HepG2 (cell line): ENCODE measurements at regions not wholly inside any gene's neighbourhood (a gene's known extent, or its start where the extent isn't known, plus 50 kb on each side); places are given as distances from the start of the nearest gene placed in this dataset.

Experiments used
- ATAC-seq: fragments of 200-7000 bp; cut with Tn5 transposase; 3 replicates; pipeline ENCODE4 v1.9.1; 2020; ENCODE audit warnings: mild to moderate bottlenecking, moderate library complexity
- BruUV-seq: library from RNA; stranded (reverse); fragments of 400-500 nt; replicated peaks from 2 replicates; lab custom pipeline; 2021; lab: Mats Ljungman, UMichigan
- CTCF ChIA-PET: fragments of 300-600 bp; formaldehyde crosslinking; extraction: SDS; loops from one replicate; lab custom pipeline; 2021; ENCODE audit warnings: low total read pairs, inconsistent platforms, low intra/inter-chr PET ratio; lab: Yijun Ruan, JAX
- POLR2A ChIA-PET: fragments of 350-600 bp; sonication (Branson Sonifier 250); formaldehyde crosslinking; loops from one replicate; lab custom pipeline; 2020; ENCODE audit warnings: antibody characterized with exemption, inconsistent platforms; lab: Yijun Ruan, JAX
- DNase-seq: peaks from one replicate; pipeline ENCODE4 v3.0.0-alpha.2; 2015; ENCODE audit warnings: low spot score
- FAIRE-seq: peaks from 3 replicates; lab custom pipeline; 2011; peaks lifted over from hg19 to GRCh38; lab: Jason Lieb, UNC
- H2AFZ ChIP-seq: one replicate; pipeline ENCODE4 v1.6.1; 2011; ENCODE audit warnings: low read length, inconsistent platforms
- H3K27ac ChIP-seq: fragments of 300-600 bp; 3 replicates; pipeline ENCODE4 v1.8.0; 2011; ENCODE audit warnings: mixed run types, mild to moderate bottlenecking, mixed read lengths, low read length, inconsistent platforms; ENCODE audit not compliant: insufficient read depth; ENCODE audit errors: extremely low read length
- H3K27me3 ChIP-seq, 2 experiments: fragments of 200-600 bp in 1 of 2; 2 replicates in 1 of 2; 3 replicates in 1 of 2; pipeline versions ENCODE4 v1.6.0 to v1.8.0; 2011; ENCODE audit warnings: low read length in 2 of 2, mild to moderate bottlenecking in 2 of 2, moderate library complexity in 2 of 2, inconsistent platforms in 1 of 2; ENCODE audit not compliant: insufficient read depth in 2 of 2, control insufficient read depth in 1 of 2
- H3K36me3 ChIP-seq, 2 experiments: fragments of 200-600 bp in 1 of 2; replicated peaks in 1 of 2; 2 replicates in 1 of 2; 3 replicates in 1 of 2; pipeline versions ENCODE4 v1.5.1 to v1.8.0; 2011; ENCODE audit warnings: low read length in 2 of 2, inconsistent platforms in 1 of 2; ENCODE audit not compliant: insufficient read depth in 2 of 2, control insufficient read depth in 1 of 2
- H3K4me1 ChIP-seq: 2 replicates; pipeline ENCODE4 v1.5.1; 2012; ENCODE audit warnings: low read length, inconsistent platforms; ENCODE audit not compliant: insufficient read depth
- H3K4me2 ChIP-seq: 2 replicates; pipeline ENCODE4 v1.6.0; 2011; ENCODE audit warnings: low read depth, low read length, inconsistent platforms
- H3K4me3 ChIP-seq, 3 experiments: fragments of 200-600 bp in 1 of 3; sonication (generic), shearing (Covaris generic) in 1 of 3; replicated peaks in 1 of 3; 2 replicates each; pipeline ENCODE4 v1.5.1; 2011 to 2016; ENCODE audit warnings: low read length in 3 of 3, inconsistent platforms in 2 of 3, low read depth in 2 of 3, mild to moderate bottlenecking in 2 of 3, control low read depth in 1 of 3, mixed read lengths in 1 of 3; ENCODE audit not compliant: insufficient read depth in 1 of 3
- H3K79me2 ChIP-seq: one replicate; pipeline ENCODE4 v1.6.1; 2011; ENCODE audit warnings: low read length, inconsistent platforms; ENCODE audit not compliant: insufficient read depth
- H3K9ac ChIP-seq: 2 replicates; pipeline ENCODE4 v1.6.0; 2011; ENCODE audit warnings: mild to moderate bottlenecking, low read depth, low read length, inconsistent platforms; ENCODE audit not compliant: insufficient read depth
- H3K9me3 ChIP-seq: 2 replicates; pipeline ENCODE4 v1.5.1; 2012; ENCODE audit warnings: mild to moderate bottlenecking, low read length
- H4K20me1 ChIP-seq: 2 replicates; pipeline ENCODE4 v1.6.0; 2011; ENCODE audit warnings: inconsistent platforms, mild to moderate bottlenecking, low read length, moderate library complexity; ENCODE audit not compliant: insufficient read depth
- ELF1 ChIP-seq: sonication (generic); formaldehyde crosslinking; IDR thresholded peaks from 2 replicates; pipeline ENCODE4 v1.4.0; 2020; ENCODE audit warnings: missing genetic modification reagents
- KDM1A ChIP-seq: IDR thresholded peaks from 2 replicates; pipeline ENCODE4 v1.6.1; 2016; ENCODE audit warnings: missing compliant biosample characterization
- MAFF ChIP-seq: IDR thresholded peaks from 2 replicates; pipeline ENCODE4 v1.6.1; 2011; ENCODE audit warnings: low read depth, low read length, improper control_type of control experiment
- MAFK ChIP-seq, 2 experiments: IDR thresholded peaks in 1 of 2; conservative IDR thresholded peaks in 1 of 2; 2 replicates each; pipeline ENCODE4 v1.6.1; 2011; ENCODE audit warnings: improper control_type of control experiment in 2 of 2, low read length in 2 of 2
- WGBS: methylation state at CpG from one replicate; pipeline ENCODE4 v1.1.6; 2017; ENCODE audit warnings: low lambda C conversion rate; 5-methylcytosine and 5-hydroxymethylcytosine counted together
- in situ Hi-C: cut with HindIII; loops from 2 replicates; pipeline ENCODE4 v1.10.0; 2017; ENCODE audit warnings: low pct_unique_long_range_greater_than_20kb; ENCODE audit not compliant: extremely low pct_ligation_motif_present
- intact Hi-C: fragments of 100-400 bp; cut with micrococcal nuclease; formaldehyde crosslinking; loops from one replicate; pipeline ENCODE4 v1.10.0; 2022; ENCODE audit not compliant: unreplicated experiment
- TF ChIP-seq, protein P1 (sequence below): sonication (generic); formaldehyde crosslinking; IDR thresholded peaks from 2 replicates; pipeline ENCODE4 v1.4.0; 2020; ENCODE audit warnings: missing genetic modification reagents, borderline replicate concordance
- TF ChIP-seq, protein P2 (sequence below): sonication (generic); formaldehyde crosslinking; IDR thresholded peaks from 2 replicates; pipeline ENCODE4 v1.4.0; 2020; ENCODE audit warnings: mild to moderate bottlenecking, missing genetic modification reagents, borderline replicate concordance

DNA sequence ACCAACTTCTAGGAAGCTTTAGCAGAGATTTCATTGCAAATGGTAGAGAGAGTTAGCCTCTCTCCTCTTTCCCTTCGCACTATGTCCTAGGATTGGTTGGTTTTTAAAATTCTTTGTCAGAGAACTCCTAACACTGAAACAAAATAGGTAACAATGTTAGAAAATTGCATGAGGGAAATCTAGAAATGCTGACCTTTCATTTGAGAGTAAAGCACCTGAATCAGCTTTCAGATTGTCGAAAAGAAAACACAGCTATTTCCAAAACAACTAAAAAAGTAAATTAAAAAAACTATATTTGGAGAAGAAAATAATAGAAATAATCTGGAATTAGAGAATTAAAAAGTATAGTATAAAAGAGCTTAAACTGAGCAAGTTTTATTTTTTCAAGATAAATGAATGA is 108.1 kb upstream of the GK2 start:
- Histone ChIP-seq H3K4me1 (no peaks in the 10 kb centered on the region), H3K4me2 (no peak overlapping the region), H4K20me1 (no peaks in the 10 kb centered on the region), H3K9me3 (no peaks in the 10 kb centered on the region), H3K36me3 (no peaks in the 10 kb centered on the region), H3K27me3 (no peaks in the 10 kb centered on the region; a peak in 1 of 5 replicates), H3K9ac (no peak overlapping the region), H3K4me3 (no peak overlapping the region), H3K27ac (no peak overlapping the region), H2AFZ (no peak overlapping the region), H3K79me2 (no peaks in the 10 kb centered on the region)
- no peak for ATAC-seq
- no peak for FAIRE-seq
- intact Hi-C loops (no loop called here), in situ Hi-C loops (no loop called here)
- ChIA-PET POLR2A (no interaction called here), CTCF (no interaction called here)
- TF ChIP-seq, protein P1, sequence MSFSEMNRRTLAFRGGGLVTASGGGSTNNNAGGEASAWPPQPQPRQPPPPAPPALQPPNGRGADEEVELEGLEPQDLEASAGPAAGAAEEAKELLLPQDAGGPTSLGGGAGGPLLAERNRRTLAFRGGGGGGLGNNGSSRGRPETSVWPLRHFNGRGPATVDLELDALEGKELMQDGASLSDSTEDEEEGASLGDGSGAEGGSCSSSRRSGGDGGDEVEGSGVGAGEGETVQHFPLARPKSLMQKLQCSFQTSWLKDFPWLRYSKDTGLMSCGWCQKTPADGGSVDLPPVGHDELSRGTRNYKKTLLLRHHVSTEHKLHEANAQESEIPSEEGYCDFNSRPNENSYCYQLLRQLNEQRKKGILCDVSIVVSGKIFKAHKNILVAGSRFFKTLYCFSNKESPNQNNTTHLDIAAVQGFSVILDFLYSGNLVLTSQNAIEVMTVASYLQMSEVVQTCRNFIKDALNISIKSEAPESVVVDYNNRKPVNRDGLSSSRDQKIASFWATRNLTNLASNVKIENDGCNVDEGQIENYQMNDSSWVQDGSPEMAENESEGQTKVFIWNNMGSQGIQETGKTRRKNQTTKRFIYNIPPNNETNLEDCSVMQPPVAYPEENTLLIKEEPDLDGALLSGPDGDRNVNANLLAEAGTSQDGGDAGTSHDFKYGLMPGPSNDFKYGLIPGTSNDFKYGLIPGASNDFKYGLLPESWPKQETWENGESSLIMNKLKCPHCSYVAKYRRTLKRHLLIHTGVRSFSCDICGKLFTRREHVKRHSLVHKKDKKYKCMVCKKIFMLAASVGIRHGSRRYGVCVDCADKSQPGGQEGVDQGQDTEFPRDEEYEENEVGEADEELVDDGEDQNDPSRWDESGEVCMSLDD: no peak
- peak; percentile 56 to 80; a peak in 3 of 4 replicates for TF ChIP-seq MAFK (conservative IDR thresholded peaks at IDR 0.05 in 1 of 2, IDR thresholded peaks at IDR 0.05 in 1 of 2; ENCODE audit: low read length in 2 of 2)
- TF ChIP-seq MAFF: peak; percentile 78
- no peak for DNase-seq
- WGBS: 0% methylated on average over 2 of the region's 2 CpGs
- no TSS peak for BruUV-seq

DNA sequence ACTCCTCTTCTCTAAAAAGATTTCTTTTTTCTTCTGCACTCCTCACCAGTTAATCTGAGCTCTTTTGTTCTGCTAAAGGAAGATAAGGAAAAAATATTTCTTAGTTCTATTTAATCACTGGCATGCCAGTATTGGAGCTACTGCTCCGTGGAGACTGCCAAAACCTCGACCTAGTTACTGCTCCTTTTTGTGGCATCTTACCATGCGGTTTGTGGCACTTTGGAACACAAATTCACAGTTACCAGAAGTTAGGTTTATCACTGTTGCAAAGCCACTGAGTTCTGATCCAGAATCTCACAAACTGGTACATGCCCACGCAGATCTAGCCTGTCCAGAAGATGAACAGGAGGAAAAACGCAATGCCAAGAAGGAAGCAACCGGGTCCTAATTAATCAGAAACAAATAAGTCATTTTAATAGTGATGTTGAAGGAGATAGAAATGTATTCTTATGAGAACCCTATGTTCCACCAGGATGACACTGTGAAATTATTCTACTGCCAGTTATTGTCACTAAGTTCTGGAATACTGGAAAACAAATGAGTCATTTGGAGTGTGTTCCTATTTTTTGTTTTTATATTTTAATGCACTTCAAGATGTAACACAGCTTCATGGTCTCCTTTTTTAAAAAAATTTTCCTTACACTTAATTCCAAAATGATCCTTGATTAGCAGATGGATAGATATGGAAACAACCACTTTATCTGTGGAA is 106.7 kb upstream of the GK2 start:
- Histone ChIP-seq H3K4me3 (no peak overlapping the region), H3K9me3 (no peaks in the 10 kb centered on the region), H3K9ac (no peak overlapping the region), H2AFZ (no peak overlapping the region), H3K27ac (no peak overlapping the region)
- no TSS peak for BruUV-seq
- intact Hi-C loops: no loop called here
- no peak for DNase-seq
- no peak for FAIRE-seq
- in situ Hi-C loops: no loop called here
- TF ChIP-seq ELF1: no peak
- TF ChIP-seq, protein P2, sequence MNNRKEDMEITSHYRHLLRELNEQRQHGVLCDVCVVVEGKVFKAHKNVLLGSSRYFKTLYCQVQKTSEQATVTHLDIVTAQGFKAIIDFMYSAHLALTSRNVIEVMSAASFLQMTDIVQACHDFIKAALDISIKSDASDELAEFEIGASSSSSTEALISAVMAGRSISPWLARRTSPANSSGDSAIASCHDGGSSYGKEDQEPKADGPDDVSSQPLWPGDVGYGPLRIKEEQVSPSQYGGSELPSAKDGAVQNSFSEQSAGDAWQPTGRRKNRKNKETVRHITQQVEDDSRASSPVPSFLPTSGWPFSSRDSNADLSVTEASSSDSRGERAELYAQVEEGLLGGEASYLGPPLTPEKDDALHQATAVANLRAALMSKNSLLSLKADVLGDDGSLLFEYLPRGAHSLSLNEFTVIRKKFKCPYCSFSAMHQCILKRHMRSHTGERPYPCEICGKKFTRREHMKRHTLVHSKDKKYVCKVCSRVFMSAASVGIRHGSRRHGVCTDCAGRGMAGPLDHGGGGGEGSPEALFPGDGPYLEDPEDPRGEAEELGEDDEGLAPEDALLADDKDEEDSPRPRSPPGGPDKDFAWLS (CRISPR knock-in tag): no peak
- no peak for TF ChIP-seq KDM1A (CRISPR knock-in tag)
- TF ChIP-seq, all 625 proteins: peak for 0
- no peaks in the 10 kb centered on the region for H3K27me3 ChIP-seq
- no peaks in the 10 kb centered on the region for H3K79me2 ChIP-seq
- H3K4me1 ChIP-seq: no peaks in the 10 kb centered on the region
- ATAC-seq: no peak
- no peaks in the 10 kb centered on the region for H3K36me3 ChIP-seq
- ChIA-PET POLR2A (no interaction called here), CTCF (no interaction called here)
- 2% methylated on average over 6 of the region's 6 CpGs for WGBS
- no peaks in the 10 kb centered on the region for H4K20me1 ChIP-seq
- H3K4me2 ChIP-seq: no peak overlapping the region
